ENCODE measurements at regions not wholly inside any gene's neighbourhood (a gene's known extent, or its start where the extent isn't known, plus 50 kb on each side); places are given as distances from the start of the nearest gene placed in this dataset.
"Not testable (repeated sequence)": the region's sequence is repeated elsewhere in the genome, so short reads cannot be mapped to it uniquely, and the experiment has no call there.

GRCh38 chr3:153448151-153448829 is 286.3 kb downstream of the RAP2B start:
- DNase-seq, result no peak

- no peak for DNase-seq
Observed at GRCh38 chr3:153456833-153457545, 295.0 kb downstream of the RAP2B start.

GRCh38 chr3:153458881-153459280 is 296.9 kb downstream of the RAP2B start:
- no peak for DNase-seq

GRCh38 chr3:153462545-153462944 is 300.5 kb downstream of the RAP2B start:
- DNase-seq, result no peak

GRCh38 chr3:153463895-153464294 is 301.9 kb downstream of the RAP2B start:
- DNase-seq, result no peak

- no peak for DNase-seq
Observed at GRCh38 chr3:153469162-153469561, 307.1 kb downstream of the RAP2B start.

- DNase-seq, result no peak
Observed at GRCh38 chr3:153484842-153485241, 322.8 kb downstream of the RAP2B start.

GRCh38 chr3:153495422-153495821 is 333.4 kb downstream of the RAP2B start:
- no peak for DNase-seq

GRCh38 chr3:153502682-153503081 is 340.7 kb downstream of the RAP2B start:
- DNase-seq, result no peak

GRCh38 chr3:153503873-153504272 is 341.8 kb downstream of the RAP2B start:
- DNase-seq, result no peak

GRCh38 chr3:153506205-153506604 is 344.2 kb downstream of the RAP2B start:
- not testable (repeated sequence) for DNase-seq

GRCh38 chr3:153506686-153507085 is 344.7 kb downstream of the RAP2B start:
- DNase-seq, result not testable (repeated sequence)

- no peak for DNase-seq
Observed at GRCh38 chr3:153513236-153513635, 351.2 kb downstream of the RAP2B start.

- no peak for DNase-seq
Observed at GRCh38 chr3:153528473-153528872, 366.4 kb downstream of the RAP2B start.

GRCh38 chr3:153539263-153539662 is 377.2 kb downstream of the RAP2B start:
- no peak for DNase-seq

GRCh38 chr3:153545471-153545870 is 383.4 kb downstream of the RAP2B start:
- DNase-seq, result no peak

GRCh38 chr3:153547970-153548369 is 385.9 kb downstream of the RAP2B start:
- no peak for DNase-seq

GRCh38 chr3:153549686-153550085 is 387.7 kb downstream of the RAP2B start:
- DNase-seq, result not testable (repeated sequence)

GRCh38 chr3:153551536-153552285 is 389.7 kb downstream of the RAP2B start:
- no peak for DNase-seq

GRCh38 chr3:153552887-153553604 is 391.0 kb downstream of the RAP2B start:
- DNase-seq, result no peak

GRCh38 chr3:153553605-153553945 is 391.5 kb downstream of the RAP2B start:
- no peak for DNase-seq

- no peak for DNase-seq
Observed at GRCh38 chr3:153555919-153556318, 393.9 kb downstream of the RAP2B start.

GRCh38 chr3:153559366-153559765 is 397.3 kb downstream of the RAP2B start:
- not testable (repeated sequence) for DNase-seq

Measured in NCI-H345 (cell line).